Endodermal cell (in vitro differentiated cells): ENCODE measurements at regions not wholly inside any gene's neighbourhood (a gene's known extent, or its start where the extent isn't known, plus 50 kb on each side); places are given as distances from the start of the nearest gene placed in this dataset.

Experiments
- DNase-seq: peaks from one replicate; pipeline ENCODE4 v3.0.0-alpha.2; 2017
- H3K27ac ChIP-seq: 2 replicates; pipeline ENCODE4 v1.5.1; 2013; ENCODE audit warnings: mild to moderate bottlenecking, low read depth, low read length, moderate library complexity
- H3K27me3 ChIP-seq: 2 replicates; pipeline ENCODE4 v1.6.1; 2013; ENCODE audit warnings: mild to moderate bottlenecking, low read length, moderate library complexity; ENCODE audit not compliant: insufficient read depth, control insufficient read depth, poor library complexity, severe bottlenecking
- H3K36me3 ChIP-seq: 2 replicates; pipeline ENCODE4 v1.7.0; 2013; ENCODE audit warnings: mild to moderate bottlenecking, low read length, moderate library complexity; ENCODE audit not compliant: control insufficient read depth, insufficient read depth
- H3K4me1 ChIP-seq: one replicate; pipeline ENCODE4 v1.7.0; 2013; ENCODE audit warnings: low read length; ENCODE audit not compliant: control insufficient read depth, insufficient read depth
- H3K4me3 ChIP-seq: 2 replicates; pipeline ENCODE4 v1.5.1; 2013; ENCODE audit warnings: mild to moderate bottlenecking, low read length, moderate library complexity
- H3K9ac ChIP-seq: 2 replicates; pipeline ENCODE4 v1.6.1; 2013; ENCODE audit warnings: mild to moderate bottlenecking, low read length, moderate library complexity; ENCODE audit not compliant: poor library complexity, severe bottlenecking; ENCODE audit errors: extremely low read depth
- H3K9me3 ChIP-seq: 2 replicates; pipeline ENCODE4 v1.6.1; 2013; ENCODE audit warnings: mild to moderate bottlenecking, low read length, moderate library complexity; ENCODE audit not compliant: control insufficient read depth
- H3K27ac Mint-ChIP-seq: 2 replicates; pipeline ENCODE4 v1.8.0; 2020; ENCODE audit warnings: mixed read lengths
- H3K27me3 Mint-ChIP-seq: 2 replicates; pipeline ENCODE4 v1.8.0; 2021; ENCODE audit warnings: mild to moderate bottlenecking, mixed read lengths; ENCODE audit not compliant: insufficient read depth
- H3K36me3 Mint-ChIP-seq: 2 replicates; pipeline ENCODE4 v1.8.0; 2020; ENCODE audit warnings: low read depth, mixed read lengths
- H3K4me1 Mint-ChIP-seq: 2 replicates; pipeline ENCODE4 v1.8.0; 2020; ENCODE audit warnings: mixed read lengths
- H3K4me3 Mint-ChIP-seq: 2 replicates; pipeline ENCODE4 v1.8.0; 2020; ENCODE audit warnings: mild to moderate bottlenecking, moderate library complexity, mixed read lengths
- H3K9me3 Mint-ChIP-seq: 2 replicates; pipeline ENCODE4 v1.8.0; 2020; ENCODE audit warnings: mild to moderate bottlenecking, mixed read lengths
- WGBS, 2 experiments: methylation state at CpG; one replicate each; pipeline versions ENCODE4 v1.1.5 to v1.1.7; 2013; ENCODE audit warnings: missing lambda C conversion rate in 2 of 2, mixed read lengths in 1 of 2; ENCODE audit not compliant: insufficient coverage in 1 of 2, insufficient read length in 1 of 2; 5-methylcytosine and 5-hydroxymethylcytosine counted together
- TF ChIP-seq, protein P1 (sequence below): fragments of 200-600 bp; sonication (generic); conservative IDR thresholded peaks from 2 replicates; pipeline ENCODE4 v1.5.0; 2021; ENCODE audit warnings: antibody characterized with exemption, mild to moderate bottlenecking

DNA sequence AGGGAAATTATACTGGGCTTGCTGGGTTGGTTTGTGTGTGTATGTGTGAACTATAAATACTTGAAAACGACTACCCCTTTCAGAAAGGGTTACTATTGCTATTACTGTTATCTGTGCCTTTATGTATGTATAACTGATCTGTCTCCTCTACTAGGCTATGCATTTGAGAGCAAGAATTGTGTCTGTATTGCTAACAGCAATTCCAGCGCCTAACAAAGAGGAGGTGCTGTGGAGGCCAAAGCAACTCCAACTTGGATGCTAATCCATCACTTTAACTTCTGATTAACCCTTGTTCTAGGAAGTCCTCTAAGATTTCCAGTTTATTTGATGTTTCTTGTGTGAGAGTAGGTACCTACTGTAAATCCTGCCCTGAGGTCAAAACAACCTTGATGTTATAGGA is 313.9 kb downstream of the PCNX1 start:
- Histone ChIP-seq H3K9ac (no peak overlapping the region), H3K4me3 (no peak overlapping the region), H3K36me3 (no peaks in the 10 kb centered on the region), H3K9me3 (peaks cover 26% of the 10 kb centered on the region), H3K4me1 (peaks cover 4% of the 10 kb centered on the region), H3K27ac (no peak overlapping the region), H3K27me3 (no peaks in the 10 kb centered on the region)
- peaks cover 23% of the 10 kb centered on the region for H3K9me3 Mint-ChIP-seq
- DNase-seq = no peak
- H3K36me3 Mint-ChIP-seq = peaks cover 1% of the 10 kb centered on the region
- H3K27me3 Mint-ChIP-seq = peaks cover 2% of the 10 kb centered on the region
- TF ChIP-seq, protein P1, sequence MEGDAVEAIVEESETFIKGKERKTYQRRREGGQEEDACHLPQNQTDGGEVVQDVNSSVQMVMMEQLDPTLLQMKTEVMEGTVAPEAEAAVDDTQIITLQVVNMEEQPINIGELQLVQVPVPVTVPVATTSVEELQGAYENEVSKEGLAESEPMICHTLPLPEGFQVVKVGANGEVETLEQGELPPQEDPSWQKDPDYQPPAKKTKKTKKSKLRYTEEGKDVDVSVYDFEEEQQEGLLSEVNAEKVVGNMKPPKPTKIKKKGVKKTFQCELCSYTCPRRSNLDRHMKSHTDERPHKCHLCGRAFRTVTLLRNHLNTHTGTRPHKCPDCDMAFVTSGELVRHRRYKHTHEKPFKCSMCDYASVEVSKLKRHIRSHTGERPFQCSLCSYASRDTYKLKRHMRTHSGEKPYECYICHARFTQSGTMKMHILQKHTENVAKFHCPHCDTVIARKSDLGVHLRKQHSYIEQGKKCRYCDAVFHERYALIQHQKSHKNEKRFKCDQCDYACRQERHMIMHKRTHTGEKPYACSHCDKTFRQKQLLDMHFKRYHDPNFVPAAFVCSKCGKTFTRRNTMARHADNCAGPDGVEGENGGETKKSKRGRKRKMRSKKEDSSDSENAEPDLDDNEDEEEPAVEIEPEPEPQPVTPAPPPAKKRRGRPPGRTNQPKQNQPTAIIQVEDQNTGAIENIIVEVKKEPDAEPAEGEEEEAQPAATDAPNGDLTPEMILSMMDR = peak; percentile 52
- WGBS, 2 experiments = 93 to 100% methylated on average over 1 to 2 of the region's 2 CpGs
- no peak overlapping the region for H3K4me3 Mint-ChIP-seq
- no peak overlapping the region for H3K27ac Mint-ChIP-seq
- H3K4me1 Mint-ChIP-seq = peaks cover 12% of the 10 kb centered on the region

DNA sequence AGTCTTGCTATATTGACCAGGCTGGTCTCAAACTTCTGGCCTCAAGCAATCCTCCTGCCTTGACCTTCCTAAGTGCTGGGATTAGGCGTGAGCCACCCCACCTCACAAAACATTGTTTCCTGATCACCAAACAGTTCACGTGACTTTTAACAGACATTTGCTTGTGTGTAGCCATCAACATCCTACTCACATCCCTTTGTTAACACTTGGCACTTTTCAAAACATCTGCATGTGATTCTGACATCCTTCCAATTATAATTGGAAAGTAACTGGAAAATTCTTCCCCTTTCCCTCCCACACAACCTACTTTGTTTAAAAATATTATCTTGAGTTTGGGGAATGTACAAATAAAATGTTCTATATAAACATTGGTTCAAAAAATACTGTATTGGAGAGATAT is 317.9 kb downstream of the PCNX1 start:
- Histone ChIP-seq H3K36me3 (no peaks in the 10 kb centered on the region), H3K9me3 (peaks cover 6% of the 10 kb centered on the region), H3K4me1 (peaks cover 2% of the 10 kb centered on the region), H3K27me3 (no peaks in the 10 kb centered on the region), H3K27ac (no peak overlapping the region), H3K9ac (no peak overlapping the region), H3K4me3 (no peak overlapping the region)
- no peak for DNase-seq
- Mint-ChIP-seq H3K27me3 (no peaks in the 10 kb centered on the region), H3K9me3 (no peaks in the 10 kb centered on the region), H3K36me3 (no peaks in the 10 kb centered on the region), H3K27ac (no peak overlapping the region), H3K4me3 (no peak overlapping the region), H3K4me1 (peaks cover 7% of the 10 kb centered on the region)
- 91 to 100% methylated on average over 2 of the region's 2 CpGs for WGBS, 2 experiments
- TF ChIP-seq, protein P1 = no peak

DNA sequence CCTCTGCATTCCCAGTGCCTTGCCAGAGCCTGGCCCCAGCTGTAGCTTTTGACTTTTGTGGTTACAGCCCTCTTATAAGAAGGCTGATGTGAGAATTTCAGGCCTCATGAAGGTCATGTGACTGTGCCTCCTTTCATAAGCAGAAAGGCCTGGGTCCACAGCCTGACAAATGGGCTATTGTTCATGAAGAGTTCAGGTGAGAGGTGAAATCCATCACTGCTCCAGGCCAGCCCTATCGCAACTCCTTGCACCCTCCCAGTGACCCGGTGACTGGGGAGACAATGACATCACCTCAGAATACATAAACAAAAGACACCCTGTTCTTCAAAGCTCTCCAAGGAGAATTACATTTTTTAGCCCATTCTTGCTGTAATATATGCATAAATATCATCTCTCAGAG is 321.5 kb downstream of the PCNX1 start:
- 88 to 100% methylated on average over 2 of the region's 2 CpGs for WGBS, 2 experiments
- H3K27ac Mint-ChIP-seq = no peak overlapping the region
- no peaks in the 10 kb centered on the region for H3K9me3 Mint-ChIP-seq
- no peaks in the 10 kb centered on the region for H3K4me1 Mint-ChIP-seq
- peaks cover 3% of the 10 kb centered on the region for H3K27me3 Mint-ChIP-seq
- no peaks in the 10 kb centered on the region for H3K9me3 ChIP-seq
- no peak overlapping the region for H3K27ac ChIP-seq
- no peaks in the 10 kb centered on the region for H3K4me1 ChIP-seq
- no peaks in the 10 kb centered on the region for H3K36me3 Mint-ChIP-seq
- no peaks in the 10 kb centered on the region for H3K36me3 ChIP-seq
- no peak overlapping the region for H3K4me3 Mint-ChIP-seq
- TF ChIP-seq, protein P1 = no peak
- no peaks in the 10 kb centered on the region for H3K27me3 ChIP-seq
- DNase-seq = no peak
- H3K4me3 ChIP-seq = no peak overlapping the region
- H3K9ac ChIP-seq = no peak overlapping the region
